T-helper 1 cell treated with Interleukin-12 subunit alpha and Interleukin-12 subunit beta and Interleukin-4 antibody, amounts not matched to agents 30 ng/mL and 1 ng/mL, for 36 hours (primary cell): ENCODE measurements at regions not wholly inside any gene's neighbourhood (a gene's known extent, or its start where the extent isn't known, plus 50 kb on each side); places are given as distances from the start of the nearest gene placed in this dataset.

ENCODE experiments used
- intact Hi-C: fragments of 100-400 bp; cut with micrococcal nuclease; formaldehyde crosslinking; loops from one replicate; pipeline ENCODE4 v1.15.1; 2024

- intact Hi-C loops, result loop anchor here (5.0 kb wide), 1 partner anchor 459 kb away; no protein-coding TSS in a partner anchor
Measured at GRCh38 chr2:43022896-43023295, 203.5 kb downstream of the ZFP36L2 start.

- intact Hi-C loops, result loop anchor here (5.0 kb wide), 1 partner anchor 460 kb away; no protein-coding TSS in a partner anchor
Measured at GRCh38 chr2:43021791-43022509, 204.5 kb downstream of the ZFP36L2 start.

- intact Hi-C loops, result loop anchor here (5.0 kb wide), 1 partner anchor 461 kb away; no protein-coding TSS in a partner anchor
Measured at GRCh38 chr2:43020990-43021669, 205.3 kb downstream of the ZFP36L2 start.

GRCh38 chr2:43020296-43020695 is 206.1 kb downstream of the ZFP36L2 start:
- intact Hi-C loops, result loop anchor here (5.0 kb wide), 1 partner anchor 462 kb away; no protein-coding TSS in a partner anchor

GRCh38 chr2:43019536-43020183 is 206.7 kb downstream of the ZFP36L2 start:
- intact Hi-C loops, result loop anchor here (5.0 kb wide), 1 partner anchor 463 kb away; no protein-coding TSS in a partner anchor

GRCh38 chr2:43019025-43019367 is 207.4 kb downstream of the ZFP36L2 start:
- intact Hi-C loops, result no loop called here

- intact Hi-C loops, result no loop called here
Measured at GRCh38 chr2:43018179-43019024, 208.0 kb downstream of the ZFP36L2 start.

GRCh38 chr2:43013821-43014345 is 212.5 kb downstream of the ZFP36L2 start:
- intact Hi-C loops, result no loop called here

- intact Hi-C loops, result no loop called here
Measured at GRCh38 chr2:43012966-43013365, 213.4 kb downstream of the ZFP36L2 start.

- intact Hi-C loops, result no loop called here
Measured at GRCh38 chr2:43011158-43011491, 215.3 kb downstream of the ZFP36L2 start.

- intact Hi-C loops, result no loop called here
Measured at GRCh38 chr2:43010438-43011157, 215.8 kb downstream of the ZFP36L2 start.

GRCh38 chr2:43009448-43009847 is 217.0 kb downstream of the ZFP36L2 start:
- intact Hi-C loops, result no loop called here

GRCh38 chr2:43008388-43008787 is 216.0 kb upstream of the HAAO start:
- intact Hi-C loops, result no loop called here

- intact Hi-C loops, result no loop called here
Measured at GRCh38 chr2:43007901-43008300, 215.5 kb upstream of the HAAO start.

- intact Hi-C loops, result no loop called here
Measured at GRCh38 chr2:43006834-43007543, 214.6 kb upstream of the HAAO start.

GRCh38 chr2:43005975-43006833 is 213.8 kb upstream of the HAAO start:
- intact Hi-C loops, result no loop called here

GRCh38 chr2:43005245-43005974 is 213.0 kb upstream of the HAAO start:
- intact Hi-C loops, result no loop called here

GRCh38 chr2:43004879-43005244 is 212.5 kb upstream of the HAAO start:
- intact Hi-C loops, result no loop called here
